Left ventricle myocardium superior (tissue), 1 donor: ENCODE measurements at regions not wholly inside any gene's neighbourhood (a gene's known extent, or its start where the extent isn't known, plus 50 kb on each side); places are given as distances from the start of the nearest gene placed in this dataset.
A peak's percentile ranks its signal among the peaks of the same experiment; 100 is the strongest.
"Not testable (repeated sequence)": the region's sequence is repeated elsewhere in the genome, so short reads cannot be mapped to it uniquely, and the experiment has no call there.

Source experiments
- ATAC-seq: fragments of 200-7000 bp; cut with Tn5 transposase; one replicate; pipeline ENCODE4 v1.9.1; 2020; ENCODE audit warnings: mild to moderate bottlenecking, moderate library complexity
- DNase-seq: peaks from one replicate; pipeline ENCODE4 v3.0.0-alpha.2; 2020
- intact Hi-C: fragments of 100-400 bp; cut with micrococcal nuclease; formaldehyde crosslinking; loops from one replicate; pipeline ENCODE4 v1.11.0; 2022
- donor health status: DM: no; HTN: yes; CAD: no; lungs with severe emphysema.

DNA sequence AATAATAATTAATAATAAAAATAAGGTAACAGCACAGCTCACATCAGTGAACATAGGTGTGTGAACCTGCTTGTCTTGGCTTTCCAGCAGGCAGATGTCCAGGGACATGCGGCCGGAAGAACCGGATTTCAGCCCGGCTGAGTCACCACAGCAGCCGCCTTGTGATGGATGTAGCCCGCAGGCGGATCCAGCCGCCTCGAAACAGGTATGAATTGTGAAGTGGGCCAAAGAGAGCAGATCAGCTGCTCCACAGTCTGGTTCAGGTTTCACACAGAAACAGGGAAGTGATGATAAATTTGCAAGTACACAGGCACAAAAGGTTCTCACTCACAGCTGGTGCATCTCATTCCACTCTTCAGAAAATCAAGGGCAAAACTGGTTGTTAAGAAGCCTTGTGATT, 55.1 kb downstream of the ID4 start:
- intact Hi-C loops: no loop called here
- no peak for ATAC-seq

GRCh38 chr6:19895866-19896692, 58.9 kb downstream of the ID4 start:
- DNase-seq: no peak
- ATAC-seq: no peak
- intact Hi-C loops: no loop called here

More for the DNA sequence above, 55.1 kb downstream of the ID4 start:
- DNase-seq: no peak

GRCh38 chr6:19896693-19897010, 59.5 kb downstream of the ID4 start:
- DNase-seq (no peak), ATAC-seq (no peak)
- intact Hi-C loops: no loop called here

- DNase-seq (no peak), ATAC-seq (no peak)
- intact Hi-C loops: no loop called here
Observed at GRCh38 chr6:19898141-19898740, 61.1 kb downstream of the ID4 start.

DNA sequence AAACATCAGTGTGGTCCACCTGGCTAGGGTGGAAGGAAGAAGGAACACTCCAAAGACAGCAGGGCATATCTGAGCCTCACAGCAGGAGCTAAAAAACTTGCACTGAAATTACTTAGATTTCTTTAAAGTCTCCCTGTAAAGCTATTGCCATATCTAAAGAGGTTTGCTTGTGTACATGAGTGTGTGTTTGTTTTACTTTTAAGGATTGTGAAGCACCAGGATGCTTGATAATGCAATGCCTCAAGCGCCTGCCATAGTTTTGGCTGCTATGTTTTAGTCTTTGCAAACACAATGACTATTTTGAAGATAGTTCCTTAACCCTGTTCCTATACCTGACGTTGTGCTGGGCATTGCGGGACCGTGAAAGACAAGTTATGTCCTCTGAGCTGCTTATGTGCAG, 65.0 kb downstream of the ID4 start:
- DNase-seq (no peak), ATAC-seq (no peak)
- intact Hi-C loops: no loop called here

GRCh38 chr6:19904408-19904807, 67.2 kb downstream of the ID4 start:
- DNase-seq, intact Hi-C loops, ATAC-seq: not testable (repeated sequence)

- DNase-seq: no peak
- ATAC-seq: no peak
- intact Hi-C loops: no loop called here
Observed at GRCh38 chr6:19905584-19905983, 68.4 kb downstream of the ID4 start.

GRCh38 chr6:19906171-19906570, 69.0 kb downstream of the ID4 start:
- DNase-seq (peak; percentile 27), ATAC-seq (peak; percentile 29)
- intact Hi-C loops: no loop called here

- no peak for ATAC-seq
- intact Hi-C loops: no loop called here
- DNase-seq: no peak
Observed at GRCh38 chr6:19911223-19911622, 74.1 kb downstream of the ID4 start.

DNA sequence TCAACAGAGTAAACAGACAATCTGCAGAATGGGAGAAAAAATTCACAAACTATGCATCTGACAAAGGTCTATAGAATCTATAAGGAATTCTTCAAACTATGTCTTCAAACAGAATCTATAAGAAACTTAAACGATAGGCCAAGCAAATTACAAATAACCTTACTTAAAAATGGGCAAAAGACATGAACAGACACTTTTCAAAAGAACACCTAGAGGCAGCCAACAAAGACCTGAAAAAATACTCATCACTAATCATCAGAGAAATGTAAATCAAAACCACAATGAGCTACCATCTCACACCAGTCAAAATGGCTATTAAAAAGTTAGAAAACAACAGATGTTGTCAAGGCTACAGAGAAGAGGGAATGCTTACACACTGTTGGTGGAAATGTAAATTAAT, 81.3 kb downstream of the ID4 start:
- intact Hi-C loops: no loop called here
- ATAC-seq (no peak), DNase-seq (no peak)

DNA sequence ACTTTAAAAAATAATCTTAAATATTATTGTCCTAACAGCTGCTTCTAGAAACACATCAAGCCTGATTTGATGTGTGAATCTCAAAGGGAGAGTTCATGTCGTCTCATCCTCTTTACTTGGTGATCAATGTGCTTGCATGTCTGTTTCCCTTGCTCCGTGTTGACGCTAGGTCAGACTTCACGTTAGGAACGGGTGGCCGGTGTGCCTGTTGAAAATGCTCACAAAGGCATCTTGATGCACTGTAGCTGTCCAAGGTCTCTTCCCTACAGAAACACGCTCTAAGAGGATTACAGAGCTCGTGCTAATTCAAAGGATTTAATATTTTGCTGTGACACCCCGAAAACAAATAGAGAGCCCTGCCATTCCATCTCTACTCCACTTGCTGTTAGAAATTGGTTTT, 84.6 kb downstream of the ID4 start:
- ATAC-seq (no peak), DNase-seq (no peak)
- intact Hi-C loops: no loop called here

- ATAC-seq (no peak), DNase-seq (no peak)
- intact Hi-C loops: no loop called here
Observed at GRCh38 chr6:19925533-19925932, 88.4 kb downstream of the ID4 start.

DNA sequence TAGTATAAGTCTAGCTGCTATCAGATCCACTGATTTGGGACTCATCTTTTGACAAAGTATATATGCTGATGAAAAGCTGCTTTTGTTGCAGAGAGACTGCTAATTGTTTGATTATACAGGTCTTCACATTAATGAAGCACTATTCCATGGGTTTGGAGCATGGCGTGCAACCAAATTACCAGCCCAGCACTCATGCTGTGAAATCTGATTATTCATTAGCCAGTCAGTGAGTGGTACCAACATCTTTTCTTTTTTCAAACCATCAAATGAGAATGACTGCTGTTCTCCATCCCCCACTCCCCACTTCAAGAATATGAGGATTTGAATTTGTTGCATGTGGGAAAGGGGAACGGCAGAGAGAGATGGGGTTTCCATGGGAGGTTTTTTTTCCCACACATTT, 91.3 kb downstream of the ID4 start:
- no peak for ATAC-seq
- DNase-seq: no peak
- intact Hi-C loops: no loop called here

GRCh38 chr6:19929312-19929711, 92.1 kb downstream of the ID4 start:
- DNase-seq: no peak
- ATAC-seq: no peak
- intact Hi-C loops: no loop called here

- intact Hi-C loops: no loop called here
- no peak for ATAC-seq
- no peak for DNase-seq
Observed at GRCh38 chr6:19934996-19935591, 97.9 kb downstream of the ID4 start.

- intact Hi-C loops, ATAC-seq, DNase-seq: not testable (repeated sequence)
Observed at GRCh38 chr6:19939321-19939720, 102.2 kb downstream of the ID4 start.

DNA sequence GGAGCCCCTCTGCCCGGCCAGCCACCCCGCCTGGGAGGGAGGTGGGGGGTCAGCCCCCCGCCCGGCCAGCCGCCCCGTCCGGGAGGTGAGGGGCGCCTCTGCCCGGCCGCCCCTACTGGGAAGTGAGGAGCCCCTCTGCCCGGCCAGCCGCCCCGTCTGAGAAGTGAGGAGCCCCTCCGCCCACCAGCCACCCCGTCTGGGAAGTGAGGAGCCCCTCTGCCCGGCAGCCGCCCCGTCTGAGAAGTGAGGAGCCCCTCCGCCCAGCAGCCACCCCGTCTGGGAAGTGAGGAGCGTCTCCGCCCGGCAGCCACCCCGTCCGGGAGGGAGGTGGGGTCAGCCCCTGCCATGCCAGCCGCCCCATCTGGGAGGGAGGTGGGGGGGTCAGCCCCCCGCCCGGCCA, 102.8 kb downstream of the ID4 start:
- DNase-seq, intact Hi-C loops, ATAC-seq: not testable (repeated sequence)

DNA sequence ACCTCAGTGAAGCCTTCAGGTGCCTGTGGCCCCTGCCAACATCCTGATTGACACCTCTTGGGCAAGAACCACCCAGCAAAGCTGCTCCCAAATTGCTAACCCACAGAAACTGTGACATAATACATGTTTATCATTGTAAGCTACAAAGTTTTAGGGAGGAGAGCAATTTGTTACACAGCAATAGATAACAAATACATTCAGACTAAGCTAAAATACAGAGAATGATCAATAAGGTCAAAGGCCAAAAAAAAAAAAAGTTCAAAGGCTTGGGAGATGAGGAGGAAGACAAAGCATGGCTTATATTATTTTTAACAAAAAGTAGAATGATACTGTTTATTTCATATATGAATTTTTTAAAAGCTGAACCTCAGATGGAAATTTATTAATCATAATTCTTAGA, 105.9 kb downstream of the ID4 start:
- no peak for ATAC-seq
- DNase-seq: no peak
- intact Hi-C loops: no loop called here

DNA sequence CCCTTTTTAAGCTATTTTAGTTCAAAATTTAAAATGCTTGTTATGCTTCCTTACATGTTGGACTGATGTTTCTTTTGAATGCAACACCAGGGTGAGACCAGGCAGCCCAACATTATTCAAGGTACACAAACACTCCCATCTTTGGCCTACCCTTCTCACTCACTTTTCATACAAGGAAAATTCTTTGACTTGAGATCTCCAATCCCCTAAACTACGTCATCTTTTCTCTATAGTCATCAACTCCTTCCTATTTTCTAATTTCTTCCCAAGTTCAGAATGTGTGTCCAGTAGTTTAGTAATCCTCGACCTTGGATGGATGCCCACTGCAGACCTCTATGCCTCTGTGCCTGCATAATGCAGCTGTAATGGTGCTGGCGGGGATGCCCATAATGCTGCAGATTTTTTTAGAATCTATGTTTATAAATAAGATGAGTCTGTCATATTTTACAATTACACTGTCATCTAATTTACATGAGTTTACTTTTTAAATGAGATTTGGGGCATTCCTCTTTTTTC, 108.7 kb downstream of the ID4 start:
- DNase-seq: no peak
- peak; percentile 28 for ATAC-seq
- intact Hi-C loops: no loop called here

GRCh38 chr6:19949155-19949554, 112.0 kb downstream of the ID4 start:
- intact Hi-C loops: no loop called here

GRCh38 chr6:19964115-19964514, 126.9 kb downstream of the ID4 start:
- no peak for ATAC-seq
- intact Hi-C loops: no loop called here
- no peak for DNase-seq

More at GRCh38 chr6:19949155-19949554, 112.0 kb downstream of the ID4 start:
- DNase-seq (no peak), ATAC-seq (no peak)
